GM23248 (cell line): ENCODE measurements at regions not wholly inside any gene's neighbourhood (a gene's known extent, or its start where the extent isn't known, plus 50 kb on each side); places are given as distances from the start of the nearest gene placed in this dataset.

Source experiments
- EZH2 ChIP-seq: fragments of 200-600 bp; sonication (generic); IDR thresholded peaks from 2 replicates; pipeline ENCODE4 v1.6.1; 2018; ENCODE audit warnings: antibody characterized with exemption, mild to moderate bottlenecking; ENCODE audit not compliant: insufficient read depth, poor library complexity, severe bottlenecking
- EZH2phosphoT487 ChIP-seq: fragments of 200-600 bp; sonication (generic); IDR thresholded peaks from 2 replicates; pipeline ENCODE4 v1.6.1; 2018; ENCODE audit warnings: antibody characterized with exemption, moderate library complexity, mild to moderate bottlenecking, low read depth; ENCODE audit not compliant: insufficient read depth

GRCh38 chr5:8396246-8396645 lies 527.3 kb downstream of the MTRR start:
- TF ChIP-seq EZH2: no peak
- TF ChIP-seq EZH2phosphoT487: no peak
